Keratinocyte (primary cell): ENCODE measurements at regions not wholly inside any gene's neighbourhood (a gene's known extent, or its start where the extent isn't known, plus 50 kb on each side); places are given as distances from the start of the nearest gene placed in this dataset.

Experiments used
- DNase-seq: peaks from one replicate; pipeline ENCODE4 v3.0.0-alpha.2; 2011; ENCODE audit warnings: low read depth, missing footprints, low spot score
- FAIRE-seq: peaks from 2 replicates; lab custom pipeline; 2011; peaks lifted over from hg19 to GRCh38; lab: Jason Lieb, UNC
- H2AFZ ChIP-seq: 2 replicates; pipeline ENCODE4 v1.6.0; 2012; ENCODE audit warnings: low read length, control low read depth, inconsistent platforms; ENCODE audit not compliant: control insufficient read depth
- H3K27ac ChIP-seq: 2 replicates; pipeline ENCODE4 v1.5.1; 2011; ENCODE audit warnings: low read length; ENCODE audit not compliant: control insufficient read depth, insufficient read depth
- H3K27me3 ChIP-seq: 3 replicates; pipeline ENCODE4 v1.6.0; 2011; ENCODE audit warnings: low read length; ENCODE audit not compliant: control insufficient read depth, insufficient read depth; ENCODE audit errors: extremely low read depth
- H3K36me3 ChIP-seq, 2 experiments: 2 replicates in 1 of 2; 3 replicates in 1 of 2; pipeline ENCODE4 v1.5.1; 2011; ENCODE audit warnings: low read length in 2 of 2, mild to moderate bottlenecking in 1 of 2; ENCODE audit not compliant: control insufficient read depth in 2 of 2, insufficient read depth in 2 of 2; ENCODE audit errors: extremely low read depth in 1 of 2
- H3K4me1 ChIP-seq: 3 replicates; pipeline ENCODE4 v1.5.1; 2011; ENCODE audit warnings: low read length; ENCODE audit not compliant: control insufficient read depth, insufficient read depth; ENCODE audit errors: extremely low read depth
- H3K4me2 ChIP-seq: 3 replicates; pipeline ENCODE4 v1.6.0; 2011; ENCODE audit warnings: low read depth, low read length; ENCODE audit not compliant: control insufficient read depth, insufficient read depth; ENCODE audit errors: extremely low read depth
- H3K4me3 ChIP-seq, 3 experiments: fragments of 200-600 bp in 1 of 3; sonication (generic) in 1 of 3; 2 replicates in 2 of 3; 3 replicates in 1 of 3; pipeline ENCODE4 v1.5.1; 2011 to 2016; ENCODE audit warnings: low read length in 3 of 3, mild to moderate bottlenecking in 3 of 3, control low read depth in 2 of 3, inconsistent platforms in 1 of 3, low read depth in 1 of 3, mixed read lengths in 1 of 3, mixed run types in 1 of 3, moderate library complexity in 1 of 3; ENCODE audit not compliant: control insufficient read depth in 2 of 3, insufficient read depth in 2 of 3; ENCODE audit errors: extremely low read depth in 1 of 3
- H3K79me2 ChIP-seq: 2 replicates; pipeline ENCODE4 v1.6.0; 2012; ENCODE audit warnings: low read length; ENCODE audit not compliant: control insufficient read depth, insufficient read depth
- H3K9ac ChIP-seq: 3 replicates; pipeline ENCODE4 v1.6.0; 2011; ENCODE audit warnings: low read length; ENCODE audit not compliant: control insufficient read depth, insufficient read depth; ENCODE audit errors: extremely low read depth
- H3K9me1 ChIP-seq: 3 replicates; pipeline ENCODE4 v1.6.0; 2011; ENCODE audit warnings: low read length; ENCODE audit not compliant: control insufficient read depth, insufficient read depth; ENCODE audit errors: extremely low read depth
- H3K9me3 ChIP-seq: 2 replicates; pipeline ENCODE4 v1.5.1; 2012; ENCODE audit warnings: low read depth, low read length; ENCODE audit not compliant: control insufficient read depth
- H4K20me1 ChIP-seq: 3 replicates; pipeline ENCODE4 v1.6.0; 2011; ENCODE audit warnings: low read length; ENCODE audit not compliant: control insufficient read depth, insufficient read depth; ENCODE audit errors: extremely low read depth
- CTCF ChIP-seq, 3 experiments: IDR thresholded peaks in 1 of 3; conservative IDR thresholded peaks in 1 of 3; optimal IDR thresholded peaks in 1 of 3; 2 replicates in 2 of 3; 3 replicates in 1 of 3; pipeline versions ENCODE3 to v1.5.1; 2011; ENCODE audit warnings: low read length in 3 of 3, mild to moderate bottlenecking in 3 of 3, moderate library complexity in 2 of 3, control low read depth in 1 of 3, inconsistent platforms in 1 of 3; ENCODE audit not compliant: insufficient read depth in 2 of 3; ENCODE audit errors: extremely low read depth in 1 of 3
- EZH2 ChIP-seq: IDR thresholded peaks from one replicate; pipeline ENCODE4 v1.6.1; 2012; ENCODE audit warnings: inconsistent platforms, mild to moderate bottlenecking, low read length, moderate library complexity
- dilution Hi-C: fragments of 300-500 bp; cut with MboI; formaldehyde crosslinking; loops from one replicate; pipeline ENCODE4 v1.7.0; 2020; ENCODE audit warnings: low sequenced_read_pairs; ENCODE audit not compliant: extremely low pct_ligation_motif_present

GRCh38 chr12:111254106-111254505 lies 114.8 kb downstream of the PHETA1 start:
- no peak overlapping the region for H3K4me2 ChIP-seq
- H3K4me3 ChIP-seq = no peak overlapping the region
- no peak overlapping the region for H3K9ac ChIP-seq
- H4K20me1 ChIP-seq = no peaks in the 10 kb centered on the region
- no peak overlapping the region for H2AFZ ChIP-seq
- no peak for FAIRE-seq
- no peaks in the 10 kb centered on the region for H3K9me1 ChIP-seq
- no peaks in the 10 kb centered on the region for H3K79me2 ChIP-seq
- no peaks in the 10 kb centered on the region for H3K36me3 ChIP-seq
- TF ChIP-seq CTCF (optimal IDR thresholded peaks at IDR 0.05 in 1 of 3, IDR thresholded peaks at IDR 0.05 in 1 of 3, conservative IDR thresholded peaks at IDR 0.05 in 1 of 3; ENCODE audit: extremely low read depth in 1 of 3, insufficient read depth in 2 of 3, low read length in 3 of 3) = no peak
- no peak for TF ChIP-seq EZH2
- no peaks in the 10 kb centered on the region for H3K9me3 ChIP-seq
- dilution Hi-C loops = no loop called here
- peaks cover 8% of the 10 kb centered on the region for H3K27me3 ChIP-seq
- no peak for DNase-seq
- H3K4me1 ChIP-seq = no peaks in the 10 kb centered on the region
- no peak overlapping the region for H3K27ac ChIP-seq

GRCh38 chr12:111253213-111253612 lies 115.7 kb downstream of the PHETA1 start:
- dilution Hi-C loops = no loop called here
- no peaks in the 10 kb centered on the region for H4K20me1 ChIP-seq

More at GRCh38 chr12:111253213-111253612, 115.7 kb downstream of the PHETA1 start:
- H3K79me2 ChIP-seq = no peaks in the 10 kb centered on the region
- no peak overlapping the region for H3K9ac ChIP-seq
- no peaks in the 10 kb centered on the region for H3K9me3 ChIP-seq
- FAIRE-seq (no peak), DNase-seq (no peak)
- no peak for TF ChIP-seq EZH2
- TF ChIP-seq CTCF (optimal IDR thresholded peaks at IDR 0.05 in 1 of 3, IDR thresholded peaks at IDR 0.05 in 1 of 3, conservative IDR thresholded peaks at IDR 0.05 in 1 of 3; ENCODE audit: extremely low read depth in 1 of 3, insufficient read depth in 2 of 3, low read length in 3 of 3) = no peak
- no peak overlapping the region for H3K4me2 ChIP-seq
- no peak overlapping the region for H3K27ac ChIP-seq
- H3K4me3 ChIP-seq = no peak overlapping the region
- H3K9me1 ChIP-seq = no peaks in the 10 kb centered on the region
- no peaks in the 10 kb centered on the region for H3K4me1 ChIP-seq
- no peak overlapping the region for H2AFZ ChIP-seq
- H3K27me3 ChIP-seq = peaks cover 8% of the 10 kb centered on the region
- no peaks in the 10 kb centered on the region for H3K36me3 ChIP-seq
